Ovary (tissue), 7 donors: ENCODE measurements at regions not wholly inside any gene's neighbourhood (a gene's known extent, or its start where the extent isn't known, plus 50 kb on each side); places are given as distances from the start of the nearest gene placed in this dataset.

ENCODE experiments used
- DNase-seq, 5 donors: peaks; one replicate each; pipeline ENCODE4 v3.0.0-alpha.2; 2019 to 2020
- H3K27ac ChIP-seq, 2 donors: fragments of 200-600 bp; one replicate each; pipeline versions ENCODE4 v1.5.1 to v1.8.0; 2019 to 2022
- H3K27me3 ChIP-seq: fragments of 200-600 bp; one replicate; pipeline ENCODE4 v1.8.0; 2022
- H3K36me3 ChIP-seq: fragments of 200-600 bp; sonication (generic); one replicate; pipeline ENCODE4 v1.5.1; 2019
- H3K4me1 ChIP-seq: one replicate; pipeline ENCODE4 v1.8.1; 2013; ENCODE audit warnings: mild to moderate bottlenecking, moderate library complexity; ENCODE audit not compliant: insufficient read depth
- H3K4me3 ChIP-seq: fragments of 200-600 bp; sonication (generic); one replicate; pipeline ENCODE4 v1.5.1; 2017
- H3K9me3 ChIP-seq, 2 donors: fragments of 200-600 bp in 1 of 2; sonication (generic) in 1 of 2; one replicate each; pipeline versions ENCODE4 v1.5.1 to v1.8.1; 2013 to 2019; ENCODE audit warnings: mild to moderate bottlenecking in 1 of 2, moderate library complexity in 1 of 2
- CTCF ChIP-seq, 3 donors: fragments of 450-650 bp in 2 of 3; fragments of 200-600 bp in 1 of 3; IDR thresholded peaks; one replicate each; pipeline versions ENCODE4 v1.5.1 to v1.8.0; 2016 to 2022; ENCODE audit warnings: antibody characterized with exemption in 3 of 3, mild to moderate bottlenecking in 1 of 3
- EP300 ChIP-seq: sonication (generic); formaldehyde crosslinking; IDR thresholded peaks from one replicate; pipeline ENCODE4 v1.6.1; 2017; ENCODE audit warnings: antibody characterized with exemption
- POLR2A ChIP-seq: fragments of 450-650 bp; IDR thresholded peaks from one replicate; pipeline ENCODE4 v1.6.1; 2017; ENCODE audit warnings: antibody characterized with exemption, mild to moderate bottlenecking, moderate library complexity
- WGBS, 3 donors: extraction: QIAGEN DNeasy Blood & Tissue Kit in 1 of 3; methylation state at CpG; one replicate each; pipeline versions ENCODE4 v1.1.5 to v1.1.7; 2013 to 2017; 5-methylcytosine and 5-hydroxymethylcytosine counted together
- intact Hi-C, 4 donors: fragments of 100-400 bp; cut with DNase I; formaldehyde crosslinking; loops; one replicate each; pipeline versions ENCODE4 v1.11.0 to v1.15.1; 2022 to 2023
- donor health status: DM: no; HTN: no; CAD: no; lungs with moderate emphysema.
- donor health status: DM: no; HTN: no; CAD: no.
- donor health status: Bipolar disorder and iron deficiency.
- donor health status: DM: no; HTN: no; CAD: no.
- donor health status: DM: yes; HTN: yes; CAD: no.

- Histone ChIP-seq H3K9me3 (no peaks in the 10 kb centered on the region), H3K27me3 (no peaks in the 10 kb centered on the region)
- intact Hi-C loops, result no loop called here
Measured at GRCh38 chr15:98217356-98217755, 256.9 kb downstream of the ARRDC4 start.

GRCh38 chr15:98221144-98221543, 260.6 kb downstream of the ARRDC4 start:
- no peak overlapping the region for H3K27ac ChIP-seq
- H3K4me1 ChIP-seq, result no peaks in the 10 kb centered on the region
- DNase-seq, result no peak
- no peaks in the 10 kb centered on the region for H3K9me3 ChIP-seq
- no peaks in the 10 kb centered on the region for H3K27me3 ChIP-seq
- no peak overlapping the region for H3K4me3 ChIP-seq
- no peaks in the 10 kb centered on the region for H3K36me3 ChIP-seq
- intact Hi-C loops, result no loop called here
- 65 to 71% (median 67%) methylated on average over 3 of the region's 3 CpGs for WGBS, 3 donors
- no peak for TF ChIP-seq CTCF (IDR thresholded peaks at IDR 0.05)
- TF ChIP-seq POLR2A, result no peak
- no peak for TF ChIP-seq EP300

More at GRCh38 chr15:98217356-98217755, 256.9 kb downstream of the ARRDC4 start:
- Histone ChIP-seq H3K27ac (no peak overlapping the region), H3K4me3 (no peak overlapping the region), H3K4me1 (no peaks in the 10 kb centered on the region), H3K36me3 (no peaks in the 10 kb centered on the region)
- TF ChIP-seq CTCF (IDR thresholded peaks at IDR 0.05) (no peak), EP300 (no peak), POLR2A (no peak)
- WGBS, 3 donors, result 73 to 82% (median 76%) methylated on average over 6 of the region's 6 CpGs
- DNase-seq, result no peak

- Histone ChIP-seq H3K9me3 (no peaks in the 10 kb centered on the region), H3K27ac (no peak overlapping the region), H3K27me3 (no peaks in the 10 kb centered on the region), H3K36me3 (no peaks in the 10 kb centered on the region), H3K4me1 (no peaks in the 10 kb centered on the region), H3K4me3 (no peak overlapping the region)
- WGBS, 3 donors, result 76 to 84% (median 77%) methylated on average over 4 of the region's 4 CpGs
- no peak for TF ChIP-seq POLR2A
- no peak for TF ChIP-seq EP300
- no peak for TF ChIP-seq CTCF (IDR thresholded peaks at IDR 0.05)
- no peak for DNase-seq
- intact Hi-C loops, result no loop called here
Measured at GRCh38 chr15:98221577-98221976, 261.1 kb downstream of the ARRDC4 start.

GRCh38 chr15:98226149-98226548, 265.6 kb downstream of the ARRDC4 start:
- H3K27me3 ChIP-seq, result no peaks in the 10 kb centered on the region
- H3K36me3 ChIP-seq, result no peaks in the 10 kb centered on the region
- H3K27ac ChIP-seq, result no peak overlapping the region
- WGBS, 3 donors, result 72 to 89% (median 82%) methylated on average over 3 of the region's 3 CpGs
- intact Hi-C loops, result no loop called here
- TF ChIP-seq EP300 (no peak), POLR2A (no peak), CTCF (IDR thresholded peaks at IDR 0.05) (no peak)
- no peak overlapping the region for H3K4me3 ChIP-seq
- H3K4me1 ChIP-seq, result no peaks in the 10 kb centered on the region
- no peak for DNase-seq
- H3K9me3 ChIP-seq, result no peaks in the 10 kb centered on the region

GRCh38 chr15:98226578-98226977, 266.1 kb downstream of the ARRDC4 start:
- TF ChIP-seq POLR2A (no peak), CTCF (IDR thresholded peaks at IDR 0.05) (no peak), EP300 (no peak)
- Histone ChIP-seq H3K27me3 (no peaks in the 10 kb centered on the region), H3K36me3 (no peaks in the 10 kb centered on the region), H3K9me3 (no peaks in the 10 kb centered on the region), H3K4me3 (no peak overlapping the region), H3K27ac (no peak overlapping the region), H3K4me1 (no peaks in the 10 kb centered on the region)
- intact Hi-C loops, result no loop called here
- DNase-seq, result no peak
- WGBS, 3 donors, result 53 to 80% (median 55%) methylated on average over 2 of the region's 2 CpGs
